CD4-positive, alpha-beta T cell (primary cell): ENCODE measurements at regions not wholly inside any gene's neighbourhood (a gene's known extent, or its start where the extent isn't known, plus 50 kb on each side); places are given as distances from the start of the nearest gene placed in this dataset.
"Not testable (repeated sequence)": the region's sequence is repeated elsewhere in the genome, so short reads cannot be mapped to it uniquely, and the experiment has no call there.

Experiments
- ATAC-seq: fragments of 200-7000 bp; cut with Tn5 transposase; one replicate; pipeline ENCODE4 v1.10.0; 2022; ENCODE audit warnings: mild to moderate bottlenecking; ENCODE audit not compliant: poor library complexity
- CTCF ChIA-PET: fragments of 350-600 bp; sonication (Branson Sonifier 250); formaldehyde crosslinking; loops from one replicate; lab custom pipeline; 2021; ENCODE audit warnings: antibody characterized with exemption, inconsistent platforms; lab: Charles Lee
- POLR2A ChIA-PET: fragments of 350-600 bp; sonication (Branson Sonifier 250); formaldehyde crosslinking; loops from one replicate; lab custom pipeline; 2021; ENCODE audit warnings: antibody characterized with exemption, inconsistent platforms; lab: Charles Lee
- DNase-seq, 14 experiments: peaks; one replicate each; pipeline ENCODE4 v3.0.0-alpha.2; 2013 to 2020; ENCODE audit warnings: mixed read lengths in 2 of 14
- H3K27ac ChIP-seq, 2 donors: one replicate each; pipeline versions ENCODE4 v1.5.1 to v1.7.0; 2013; ENCODE audit warnings: low read length in 2 of 2, low read depth in 1 of 2, mild to moderate bottlenecking in 1 of 2
- H3K27me3 ChIP-seq, 2 experiments: 1 replicate in 1 of 2; 2 replicates in 1 of 2; pipeline versions ENCODE4 v1.6.1 to v1.7.0; 2013; ENCODE audit warnings: low read length in 2 of 2, control low read depth in 1 of 2, mild to moderate bottlenecking in 1 of 2, moderate library complexity in 1 of 2; ENCODE audit not compliant: insufficient read depth in 2 of 2, control insufficient read depth in 1 of 2
- H3K36me3 ChIP-seq: one replicate; pipeline ENCODE4 v1.6.1; 2013; ENCODE audit warnings: low read length, control low read depth; ENCODE audit not compliant: insufficient read depth
- H3K4me1 ChIP-seq: one replicate; pipeline ENCODE4 v1.6.1; 2013; ENCODE audit warnings: low read length, control low read depth; ENCODE audit not compliant: insufficient read depth
- H3K4me3 ChIP-seq: one replicate; pipeline ENCODE4 v1.5.1; 2013; ENCODE audit warnings: mild to moderate bottlenecking, low read length, moderate library complexity
- H3K9me3 ChIP-seq, 2 experiments: 1 replicate in 1 of 2; 2 replicates in 1 of 2; pipeline versions ENCODE4 v1.6.1 to v1.7.0; 2013; ENCODE audit warnings: low read length in 2 of 2, mild to moderate bottlenecking in 2 of 2, control low read depth in 1 of 2, moderate library complexity in 1 of 2; ENCODE audit not compliant: control insufficient read depth in 1 of 2, insufficient read depth in 1 of 2
- H3K27ac Mint-ChIP-seq: one replicate; pipeline ENCODE4 v1.8.0; 2020; ENCODE audit warnings: mixed read lengths
- H3K27me3 Mint-ChIP-seq: one replicate; pipeline ENCODE4 v1.8.0; 2021; ENCODE audit warnings: mixed read lengths
- H3K36me3 Mint-ChIP-seq: one replicate; pipeline ENCODE4 v1.8.0; 2021; ENCODE audit warnings: low read depth, mixed read lengths
- H3K4me1 Mint-ChIP-seq: one replicate; pipeline ENCODE4 v1.8.0; 2021; ENCODE audit warnings: low read depth, mixed read lengths
- H3K4me3 Mint-ChIP-seq: one replicate; pipeline ENCODE4 v1.8.0; 2020; ENCODE audit warnings: mild to moderate bottlenecking, mixed read lengths
- H3K9me3 Mint-ChIP-seq: one replicate; pipeline ENCODE4 v1.8.0; 2020; ENCODE audit warnings: mixed read lengths
- intact Hi-C, 2 experiments: fragments of 100-400 bp; cut with DNase I in 1 of 2; cut with micrococcal nuclease in 1 of 2; formaldehyde crosslinking; loops; one replicate each; pipeline versions ENCODE4 v1.15.1 to v1.9.0; 2023 to 2025; cut with DNase I, micrococcal nuclease
- TF ChIP-seq, protein P1 (sequence below): fragments of 200-600 bp; IDR thresholded peaks from one replicate; pipeline ENCODE4 v1.8.0; 2022; ENCODE audit warnings: antibody characterized with exemption, mild to moderate bottlenecking

DNA sequence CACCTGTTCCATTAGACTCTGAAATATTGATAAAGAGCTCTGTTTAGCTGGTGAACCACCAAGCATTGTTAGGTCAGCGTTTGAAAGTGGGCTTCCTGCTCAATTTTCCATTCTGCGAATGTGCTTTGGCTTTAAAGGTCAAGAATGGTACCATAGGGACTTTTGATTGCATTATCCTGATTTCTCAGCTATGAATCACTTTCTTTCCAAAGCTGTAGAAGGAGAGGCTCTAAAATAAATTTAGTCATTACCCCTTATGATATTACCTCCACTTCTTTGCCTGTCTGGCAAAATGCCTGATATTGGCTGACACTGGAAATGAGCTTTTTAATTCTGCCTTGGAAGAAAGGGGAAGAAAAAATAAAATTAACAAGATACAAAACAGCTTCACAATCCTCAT lies 237.2 kb upstream of the CTNND2 start:
- Mint-ChIP-seq H3K4me1 (no peaks in the 10 kb centered on the region), H3K4me3 (no peak overlapping the region), H3K9me3 (peaks cover 16% of the 10 kb centered on the region), H3K36me3 (no peaks in the 10 kb centered on the region), H3K27ac (no peak overlapping the region), H3K27me3 (no peaks in the 10 kb centered on the region)
- no peaks in the 10 kb centered on the region for H3K36me3 ChIP-seq
- H3K27me3 ChIP-seq: no peaks in the 10 kb centered on the region
- H3K4me1 ChIP-seq: no peaks in the 10 kb centered on the region
- ATAC-seq (no peak), DNase-seq (no peak)
- intact Hi-C loops: no loop called here
- TF ChIP-seq, protein P1, sequence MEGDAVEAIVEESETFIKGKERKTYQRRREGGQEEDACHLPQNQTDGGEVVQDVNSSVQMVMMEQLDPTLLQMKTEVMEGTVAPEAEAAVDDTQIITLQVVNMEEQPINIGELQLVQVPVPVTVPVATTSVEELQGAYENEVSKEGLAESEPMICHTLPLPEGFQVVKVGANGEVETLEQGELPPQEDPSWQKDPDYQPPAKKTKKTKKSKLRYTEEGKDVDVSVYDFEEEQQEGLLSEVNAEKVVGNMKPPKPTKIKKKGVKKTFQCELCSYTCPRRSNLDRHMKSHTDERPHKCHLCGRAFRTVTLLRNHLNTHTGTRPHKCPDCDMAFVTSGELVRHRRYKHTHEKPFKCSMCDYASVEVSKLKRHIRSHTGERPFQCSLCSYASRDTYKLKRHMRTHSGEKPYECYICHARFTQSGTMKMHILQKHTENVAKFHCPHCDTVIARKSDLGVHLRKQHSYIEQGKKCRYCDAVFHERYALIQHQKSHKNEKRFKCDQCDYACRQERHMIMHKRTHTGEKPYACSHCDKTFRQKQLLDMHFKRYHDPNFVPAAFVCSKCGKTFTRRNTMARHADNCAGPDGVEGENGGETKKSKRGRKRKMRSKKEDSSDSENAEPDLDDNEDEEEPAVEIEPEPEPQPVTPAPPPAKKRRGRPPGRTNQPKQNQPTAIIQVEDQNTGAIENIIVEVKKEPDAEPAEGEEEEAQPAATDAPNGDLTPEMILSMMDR: no peak
- no peaks in the 10 kb centered on the region for H3K9me3 ChIP-seq
- no peak overlapping the region for H3K4me3 ChIP-seq
- POLR2A ChIA-PET: no interaction called here
- H3K27ac ChIP-seq: no peak overlapping the region
- CTCF ChIA-PET: no interaction called here

- Histone ChIP-seq H3K27ac (no peak overlapping the region), H3K27me3 (no peaks in the 10 kb centered on the region), H3K4me3 (no peak overlapping the region), H3K36me3 (no peaks in the 10 kb centered on the region), H3K9me3 (peaks cover 4 to 7% of the 10 kb centered on the region in 2 experiments), H3K4me1 (no peaks in the 10 kb centered on the region)
- peaks cover 23% of the 10 kb centered on the region for H3K9me3 Mint-ChIP-seq
- no peak for DNase-seq
- ATAC-seq: no peak
- H3K4me3 Mint-ChIP-seq: no peak overlapping the region
- TF ChIP-seq, protein P1: no peak
- H3K4me1 Mint-ChIP-seq: no peaks in the 10 kb centered on the region
- H3K27ac Mint-ChIP-seq: no peak overlapping the region
- CTCF ChIA-PET: no interaction called here
- no peaks in the 10 kb centered on the region for H3K27me3 Mint-ChIP-seq
- intact Hi-C loops: no loop called here
- H3K36me3 Mint-ChIP-seq: no peaks in the 10 kb centered on the region
- POLR2A ChIA-PET: no interaction called here
Observed at GRCh38 chr5:12133520-12133919, 229.3 kb upstream of the CTNND2 start.

GRCh38 chr5:12131020-12131419 lies 226.8 kb upstream of the CTNND2 start:
- H3K4me1 ChIP-seq, POLR2A ChIA-PET, CTCF ChIA-PET, H3K4me3 Mint-ChIP-seq, H3K36me3 Mint-ChIP-seq, H3K27me3 Mint-ChIP-seq, H3K36me3 ChIP-seq, H3K4me3 ChIP-seq, H3K27me3 ChIP-seq, ATAC-seq, DNase-seq, H3K27ac ChIP-seq, H3K27ac Mint-ChIP-seq, H3K4me1 Mint-ChIP-seq, intact Hi-C loops, H3K9me3 ChIP-seq: not testable (repeated sequence)
- peaks cover 13% of the 10 kb centered on the region for H3K9me3 Mint-ChIP-seq

DNA sequence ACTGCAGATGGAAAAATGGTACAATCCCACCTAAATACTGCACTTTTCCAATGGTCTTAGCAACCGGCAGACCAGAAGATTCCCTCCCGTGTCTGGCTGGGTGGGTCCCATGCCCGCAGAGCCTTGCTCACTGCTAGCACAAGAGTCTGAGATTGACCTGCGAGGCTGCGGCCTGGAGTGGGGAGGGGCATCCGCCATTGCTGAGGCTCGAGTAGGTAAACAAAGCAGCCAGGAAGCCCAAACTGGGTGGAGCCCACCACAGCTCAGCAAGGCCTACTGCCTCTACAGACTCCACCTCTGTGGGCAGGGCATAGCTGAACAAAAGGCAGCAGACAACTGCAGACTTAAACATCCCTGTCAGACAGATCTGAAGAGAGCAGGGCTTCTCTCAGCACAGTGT lies 221.6 kb upstream of the CTNND2 start:
- Mint-ChIP-seq H3K36me3 (no peaks in the 10 kb centered on the region), H3K27me3 (no peaks in the 10 kb centered on the region), H3K9me3 (peaks cover 6% of the 10 kb centered on the region), H3K4me3 (no peak overlapping the region), H3K27ac (no peak overlapping the region), H3K4me1 (no peaks in the 10 kb centered on the region)
- H3K27me3 ChIP-seq: no peaks in the 10 kb centered on the region
- ChIA-PET CTCF (no interaction called here), POLR2A (no interaction called here)
- peaks cover 0 to 6% of the 10 kb centered on the region in 2 experiments for H3K9me3 ChIP-seq
- no peaks in the 10 kb centered on the region for H3K4me1 ChIP-seq
- DNase-seq (no peak), ATAC-seq (no peak)
- TF ChIP-seq, protein P1: no peak
- H3K4me3 ChIP-seq: no peak overlapping the region
- intact Hi-C loops: no loop called here
- H3K27ac ChIP-seq: no peak overlapping the region
- no peaks in the 10 kb centered on the region for H3K36me3 ChIP-seq
